Bronchial epithelial cell (primary cell): ENCODE measurements at regions not wholly inside any gene's neighbourhood (a gene's known extent, or its start where the extent isn't known, plus 50 kb on each side); places are given as distances from the start of the nearest gene placed in this dataset.

ENCODE experiments used
- DNase-seq: peaks from one replicate; pipeline ENCODE4 v3.0.0-alpha.2; 2010; ENCODE audit warnings: low read depth
- FAIRE-seq: peaks from 2 replicates; lab custom pipeline; 2011; peaks lifted over from hg19 to GRCh38; lab: Jason Lieb, UNC
- H3K27me3 ChIP-seq: 2 replicates; pipeline ENCODE4 v1.5.1; 2011; ENCODE audit warnings: low read length; ENCODE audit not compliant: control insufficient read depth, insufficient read depth
- H3K36me3 ChIP-seq: 2 replicates; pipeline ENCODE4 v1.5.1; 2011; ENCODE audit warnings: low read length; ENCODE audit not compliant: control insufficient read depth, insufficient read depth
- H3K4me3 ChIP-seq: 2 replicates; pipeline ENCODE4 v1.5.1; 2011; ENCODE audit warnings: mild to moderate bottlenecking, low read depth, low read length, control low read depth
- CTCF ChIP-seq: IDR thresholded peaks from 2 replicates; pipeline ENCODE4 v1.5.1; 2011; ENCODE audit warnings: mild to moderate bottlenecking, moderate library complexity, low read length, control low read depth, inconsistent platforms; ENCODE audit not compliant: insufficient read depth, severe bottlenecking

GRCh38 chr12:87802721-87803011 is 226.5 kb downstream of the C12orf50 start:
- no peak for FAIRE-seq
- TF ChIP-seq CTCF = no peak
- Histone ChIP-seq H3K4me3 (no peak overlapping the region), H3K27me3 (no peaks in the 10 kb centered on the region), H3K36me3 (no peaks in the 10 kb centered on the region)
- DNase-seq = no peak

- no peaks in the 10 kb centered on the region for H3K36me3 ChIP-seq
- H3K4me3 ChIP-seq = no peak overlapping the region
- DNase-seq (peak; percentile 18), FAIRE-seq (no peak)
- no peaks in the 10 kb centered on the region for H3K27me3 ChIP-seq
- TF ChIP-seq CTCF = no peak
These were observed 227.1 kb downstream of the C12orf50 start for GRCh38 chr12:87801860-87802720.

GRCh38 chr12:87796961-87797516 is 232.2 kb downstream of the C12orf50 start:
- Histone ChIP-seq H3K4me3 (no peak overlapping the region), H3K36me3 (no peaks in the 10 kb centered on the region), H3K27me3 (no peaks in the 10 kb centered on the region)
- no peak for FAIRE-seq
- no peak for DNase-seq
- TF ChIP-seq CTCF = no peak

- no peak overlapping the region for H3K4me3 ChIP-seq
- FAIRE-seq = no peak
- H3K27me3 ChIP-seq = no peaks in the 10 kb centered on the region
- no peak for TF ChIP-seq CTCF
- DNase-seq = no peak
- no peaks in the 10 kb centered on the region for H3K36me3 ChIP-seq
These were observed 233.6 kb downstream of the C12orf50 start for GRCh38 chr12:87795555-87795954.

- FAIRE-seq = no peak
- TF ChIP-seq CTCF = no peak
These were observed 234.3 kb downstream of the C12orf50 start for GRCh38 chr12:87794854-87795253.

GRCh38 chr12:87793131-87793530 is 236.1 kb downstream of the C12orf50 start:
- FAIRE-seq (no peak), DNase-seq (no peak)
- no peak for TF ChIP-seq CTCF
- Histone ChIP-seq H3K4me3 (no peak overlapping the region), H3K27me3 (no peaks in the 10 kb centered on the region), H3K36me3 (no peaks in the 10 kb centered on the region)

More at GRCh38 chr12:87794854-87795253, 234.3 kb downstream of the C12orf50 start:
- H3K27me3 ChIP-seq = no peaks in the 10 kb centered on the region
- no peak overlapping the region for H3K4me3 ChIP-seq
- no peaks in the 10 kb centered on the region for H3K36me3 ChIP-seq
- DNase-seq = no peak
